ENCODE measurements at regions not wholly inside any gene's neighbourhood (a gene's known extent, or its start where the extent isn't known, plus 50 kb on each side); places are given as distances from the start of the nearest gene placed in this dataset.

- no peak for TF ChIP-seq ZNF239 (tag by site-specific recombination; IDR thresholded peaks at IDR 0.05)
- no peak for TF ChIP-seq CTCF (tag by site-specific recombination; IDR thresholded peaks at IDR 0.05)
- no peak for TF ChIP-seq ZNF398 (tag by site-specific recombination; IDR thresholded peaks at IDR 0.05)
- TF ChIP-seq ZBTB20 (tag by site-specific recombination; IDR thresholded peaks at IDR 0.05), result no peak
- no peak for TF ChIP-seq PRDM4 (tag by site-specific recombination; IDR thresholded peaks at IDR 0.05)
- TF ChIP-seq YY1 (tag by site-specific recombination; IDR thresholded peaks at IDR 0.05), result no peak
- TF ChIP-seq, protein P1, sequence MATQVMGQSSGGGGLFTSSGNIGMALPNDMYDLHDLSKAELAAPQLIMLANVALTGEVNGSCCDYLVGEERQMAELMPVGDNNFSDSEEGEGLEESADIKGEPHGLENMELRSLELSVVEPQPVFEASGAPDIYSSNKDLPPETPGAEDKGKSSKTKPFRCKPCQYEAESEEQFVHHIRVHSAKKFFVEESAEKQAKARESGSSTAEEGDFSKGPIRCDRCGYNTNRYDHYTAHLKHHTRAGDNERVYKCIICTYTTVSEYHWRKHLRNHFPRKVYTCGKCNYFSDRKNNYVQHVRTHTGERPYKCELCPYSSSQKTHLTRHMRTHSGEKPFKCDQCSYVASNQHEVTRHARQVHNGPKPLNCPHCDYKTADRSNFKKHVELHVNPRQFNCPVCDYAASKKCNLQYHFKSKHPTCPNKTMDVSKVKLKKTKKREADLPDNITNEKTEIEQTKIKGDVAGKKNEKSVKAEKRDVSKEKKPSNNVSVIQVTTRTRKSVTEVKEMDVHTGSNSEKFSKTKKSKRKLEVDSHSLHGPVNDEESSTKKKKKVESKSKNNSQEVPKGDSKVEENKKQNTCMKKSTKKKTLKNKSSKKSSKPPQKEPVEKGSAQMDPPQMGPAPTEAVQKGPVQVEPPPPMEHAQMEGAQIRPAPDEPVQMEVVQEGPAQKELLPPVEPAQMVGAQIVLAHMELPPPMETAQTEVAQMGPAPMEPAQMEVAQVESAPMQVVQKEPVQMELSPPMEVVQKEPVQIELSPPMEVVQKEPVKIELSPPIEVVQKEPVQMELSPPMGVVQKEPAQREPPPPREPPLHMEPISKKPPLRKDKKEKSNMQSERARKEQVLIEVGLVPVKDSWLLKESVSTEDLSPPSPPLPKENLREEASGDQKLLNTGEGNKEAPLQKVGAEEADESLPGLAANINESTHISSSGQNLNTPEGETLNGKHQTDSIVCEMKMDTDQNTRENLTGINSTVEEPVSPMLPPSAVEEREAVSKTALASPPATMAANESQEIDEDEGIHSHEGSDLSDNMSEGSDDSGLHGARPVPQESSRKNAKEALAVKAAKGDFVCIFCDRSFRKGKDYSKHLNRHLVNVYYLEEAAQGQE (tag by site-specific recombination; IDR thresholded peaks at IDR 0.05), result no peak
Measured at GRCh38 chr2:122451697-122452096, 696.2 kb downstream of the TSN start.
